ENCODE measurements at regions not wholly inside any gene's neighbourhood (a gene's known extent, or its start where the extent isn't known, plus 50 kb on each side); places are given as distances from the start of the nearest gene placed in this dataset.
"Not testable (repeated sequence)": the region's sequence is repeated elsewhere in the genome, so short reads cannot be mapped to it uniquely, and the experiment has no call there.

- Histone ChIP-seq H3K4me1 (ENCODE audit: insufficient read depth, low read length) (peaks cover 18% of the 10 kb centered on the region), H3K27me3 (ENCODE audit: insufficient read depth, low read length) (peaks cover 57% of the 10 kb centered on the region), H3K4me3 (ENCODE audit: low read length) (no peak overlapping the region), H3K9me3 (ENCODE audit: low read depth, low read length) (no peaks in the 10 kb centered on the region)
These were observed 135.5 kb downstream of the GPX5 start for GRCh38 chr6:28661097-28661713.

GRCh38 chr6:28664870-28665396, 139.3 kb downstream of the GPX5 start:
- Histone ChIP-seq H3K27me3 (ENCODE audit: insufficient read depth, low read length) (peaks cover 19% of the 10 kb centered on the region), H3K9me3 (ENCODE audit: low read depth, low read length) (no peaks in the 10 kb centered on the region), H3K4me3 (ENCODE audit: low read length) (no peak overlapping the region), H3K4me1 (ENCODE audit: insufficient read depth, low read length) (no peaks in the 10 kb centered on the region)

- H3K27me3 ChIP-seq (ENCODE audit: insufficient read depth, low read length): peaks cover 50% of the 10 kb centered on the region
- H3K9me3 ChIP-seq (ENCODE audit: low read depth, low read length): peaks cover 6% of the 10 kb centered on the region
- H3K4me1 ChIP-seq (ENCODE audit: insufficient read depth, low read length): peaks cover 5% of the 10 kb centered on the region
- no peak overlapping the region for H3K4me3 ChIP-seq (ENCODE audit: low read length)
These were observed 147.7 kb downstream of the GPX5 start for GRCh38 chr6:28673417-28673786.

- Histone ChIP-seq H3K27me3 (ENCODE audit: insufficient read depth, low read length) (peaks cover 53% of the 10 kb centered on the region), H3K4me1 (ENCODE audit: insufficient read depth, low read length) (peaks cover 5% of the 10 kb centered on the region), H3K4me3 (ENCODE audit: low read length) (no peak overlapping the region), H3K9me3 (ENCODE audit: low read depth, low read length) (peaks cover 6% of the 10 kb centered on the region)
These were observed 148.3 kb downstream of the GPX5 start for GRCh38 chr6:28673787-28674671.

- Histone ChIP-seq H3K27me3 (ENCODE audit: insufficient read depth, low read length) (peaks cover 64% of the 10 kb centered on the region), H3K4me3 (ENCODE audit: low read length) (no peak overlapping the region), H3K4me1 (ENCODE audit: insufficient read depth, low read length) (peaks cover 5% of the 10 kb centered on the region), H3K9me3 (ENCODE audit: low read depth, low read length) (peaks cover 6% of the 10 kb centered on the region)
These were observed 149.9 kb downstream of the GPX5 start for GRCh38 chr6:28675600-28675999.

GRCh38 chr6:28682542-28682941, 156.9 kb downstream of the GPX5 start:
- Histone ChIP-seq H3K9me3 (ENCODE audit: low read depth, low read length) (no peaks in the 10 kb centered on the region), H3K4me3 (ENCODE audit: low read length) (no peak overlapping the region), H3K27me3 (ENCODE audit: insufficient read depth, low read length) (peaks cover 75% of the 10 kb centered on the region), H3K4me1 (ENCODE audit: insufficient read depth, low read length) (no peaks in the 10 kb centered on the region)

- H3K4me1 ChIP-seq (ENCODE audit: insufficient read depth, low read length); H3K9me3 ChIP-seq (ENCODE audit: low read depth, low read length); H3K4me3 ChIP-seq (ENCODE audit: low read length): not testable (repeated sequence)
- H3K27me3 ChIP-seq (ENCODE audit: insufficient read depth, low read length): peaks cover 81% of the 10 kb centered on the region
These were observed 157.4 kb downstream of the GPX5 start for GRCh38 chr6:28682956-28683685.

GRCh38 chr6:28683945-28684538, 158.4 kb downstream of the GPX5 start:
- H3K4me3 ChIP-seq (ENCODE audit: low read length): no peak overlapping the region
- no peaks in the 10 kb centered on the region for H3K9me3 ChIP-seq (ENCODE audit: low read depth, low read length)
- H3K27me3 ChIP-seq (ENCODE audit: insufficient read depth, low read length): peaks cover 82% of the 10 kb centered on the region
- H3K4me1 ChIP-seq (ENCODE audit: insufficient read depth, low read length): no peaks in the 10 kb centered on the region

GRCh38 chr6:28685960-28686359, 160.3 kb downstream of the GPX5 start:
- not testable (repeated sequence) for H3K4me1 ChIP-seq (ENCODE audit: insufficient read depth, low read length); H3K4me3 ChIP-seq (ENCODE audit: low read length); H3K9me3 ChIP-seq (ENCODE audit: low read depth, low read length)
- H3K27me3 ChIP-seq (ENCODE audit: insufficient read depth, low read length): peaks cover 74% of the 10 kb centered on the region

GRCh38 chr6:28686446-28687027, 160.9 kb downstream of the GPX5 start:
- not testable (repeated sequence) for H3K4me3 ChIP-seq (ENCODE audit: low read length); H3K9me3 ChIP-seq (ENCODE audit: low read depth, low read length); H3K4me1 ChIP-seq (ENCODE audit: insufficient read depth, low read length)
- peaks cover 70% of the 10 kb centered on the region for H3K27me3 ChIP-seq (ENCODE audit: insufficient read depth, low read length)

GRCh38 chr6:28687309-28687981, 161.8 kb downstream of the GPX5 start:
- H3K4me3 ChIP-seq (ENCODE audit: low read length); H3K9me3 ChIP-seq (ENCODE audit: low read depth, low read length); H3K4me1 ChIP-seq (ENCODE audit: insufficient read depth, low read length): not testable (repeated sequence)
- H3K27me3 ChIP-seq (ENCODE audit: insufficient read depth, low read length): peaks cover 65% of the 10 kb centered on the region

- not testable (repeated sequence) for H3K4me3 ChIP-seq (ENCODE audit: low read length); H3K9me3 ChIP-seq (ENCODE audit: low read depth, low read length); H3K4me1 ChIP-seq (ENCODE audit: insufficient read depth, low read length)
- H3K27me3 ChIP-seq (ENCODE audit: insufficient read depth, low read length): peaks cover 72% of the 10 kb centered on the region
These were observed 166.3 kb downstream of the GPX5 start for GRCh38 chr6:28691991-28692390.

- Histone ChIP-seq H3K4me3 (ENCODE audit: low read length) (no peak overlapping the region), H3K9me3 (ENCODE audit: low read depth, low read length) (no peaks in the 10 kb centered on the region), H3K4me1 (ENCODE audit: insufficient read depth, low read length) (no peaks in the 10 kb centered on the region), H3K27me3 (ENCODE audit: insufficient read depth, low read length) (peaks cover 72% of the 10 kb centered on the region)
These were observed 167.5 kb downstream of the GPX5 start for GRCh38 chr6:28693033-28693750.

Measured in mononuclear cell (primary cell).